ENCODE measurements at regions not wholly inside any gene's neighbourhood (a gene's known extent, or its start where the extent isn't known, plus 50 kb on each side); places are given as distances from the start of the nearest gene placed in this dataset.
"Not testable (repeated sequence)": the region's sequence is repeated elsewhere in the genome, so short reads cannot be mapped to it uniquely, and the experiment has no call there.

DNA sequence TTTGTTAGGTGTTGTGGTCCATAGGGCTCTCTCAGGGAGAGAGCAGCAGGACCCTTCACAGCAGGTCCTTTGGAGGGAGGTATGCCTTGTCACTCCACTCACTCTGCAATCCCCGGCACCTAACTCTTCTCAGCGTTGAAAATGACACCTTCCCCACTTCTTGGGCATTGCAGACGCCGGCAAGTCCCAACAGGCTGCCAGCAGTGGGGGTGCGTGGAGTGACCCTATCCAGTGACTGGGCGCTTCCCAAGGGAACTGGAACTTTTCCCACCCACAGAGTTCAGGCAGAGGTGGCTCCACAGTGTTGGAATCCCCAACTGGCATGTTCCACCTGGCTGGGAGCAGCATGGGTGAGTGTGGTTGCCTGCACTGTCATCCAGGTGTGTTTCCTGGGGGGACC lies 705.1 kb upstream of the FRG1 start:
- Histone ChIP-seq H3K79me2 (ENCODE audit: insufficient read depth, low read length) (no peaks in the 10 kb centered on the region), H4K20me1 (ENCODE audit: insufficient read depth) (no peaks in the 10 kb centered on the region), H3K9me2 (ENCODE audit: insufficient read depth) (no peaks in the 10 kb centered on the region), H2AFZ (ENCODE audit: low read depth, low read length, poor library complexity, severe bottlenecking) (no peak overlapping the region), H3K27me3 (ENCODE audit: insufficient read depth, low read length) (no peaks in the 10 kb centered on the region), H3K4me1 (ENCODE audit: control insufficient read depth in 1 of 2, insufficient read depth in 2 of 2, low read length in 2 of 2) (no peaks in the 10 kb centered on the region), H3K9me3 (ENCODE audit: control insufficient read depth in 1 of 2, insufficient read depth in 1 of 2, low read depth in 1 of 2, low read length in 2 of 2) (no peaks in the 10 kb centered on the region), H3K27ac (ENCODE audit: low read depth, low read length) (no peak overlapping the region), H3K9ac (ENCODE audit: low read length) (no peak overlapping the region), H3K36me3 (ENCODE audit: control insufficient read depth in 1 of 2, insufficient read depth in 2 of 2, low read length in 2 of 2) (no peaks in the 10 kb centered on the region), H3K4me2 (ENCODE audit: low read length) (no peak overlapping the region), H3K4me3 (replicated peaks in 1 of 2; ENCODE audit: low read depth in 1 of 2, low read length in 2 of 2) (no peak overlapping the region)
- POLR2A ChIA-PET = no interaction called here
- TF ChIP-seq EZH2 (IDR thresholded peaks at IDR 0.05) = no peak
- TF ChIP-seq EZH2phosphoT487 (IDR thresholded peaks at IDR 0.05; ENCODE audit: borderline replicate concordance) = no peak
- no TSS peak for BruUV-seq (replicated peaks)
- ATAC-seq (no peak), DNase-seq (ENCODE audit: low read depth, low spot score) (no peak)
- RAD21 ChIA-PET (ENCODE audit: low non-redundant PET in 1 of 2, low total read pairs in 2 of 2, uncharacterized antibody in 2 of 2, unreplicated experiment in 2 of 2) = no interaction called here
- CTCF ChIA-PET = no interaction called here
- intact Hi-C loops (cut with micrococcal nuclease) = no loop called here

DNA sequence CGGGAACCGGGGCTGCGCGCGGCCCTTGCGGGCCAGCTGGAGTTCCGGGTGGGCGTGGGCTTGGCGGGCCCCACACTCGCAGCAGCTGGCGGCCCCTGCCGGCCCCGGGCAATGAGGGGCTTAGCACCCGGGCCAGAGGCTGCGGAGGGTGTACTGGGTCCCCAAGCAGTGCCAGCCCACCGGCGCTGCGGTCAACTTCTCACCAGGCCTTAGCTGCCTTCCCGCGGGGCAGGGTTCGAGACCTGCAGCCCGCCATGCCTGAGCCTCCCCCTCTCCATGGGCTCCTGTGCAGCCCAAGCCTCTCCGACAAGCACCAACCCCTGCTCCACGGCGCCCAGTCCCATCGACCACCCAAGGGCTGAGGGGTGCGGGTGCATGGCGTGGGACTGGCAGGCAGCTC lies 704.4 kb upstream of the FRG1 start:
- RAD21 ChIA-PET (ENCODE audit: low non-redundant PET in 1 of 2, low total read pairs in 2 of 2, uncharacterized antibody in 2 of 2, unreplicated experiment in 2 of 2); H3K9me2 ChIP-seq (ENCODE audit: insufficient read depth); CTCF ChIA-PET; H3K4me2 ChIP-seq (ENCODE audit: low read length); intact Hi-C loops (cut with micrococcal nuclease); ATAC-seq; H2AFZ ChIP-seq (ENCODE audit: low read depth, low read length, poor library complexity, severe bottlenecking); DNase-seq (ENCODE audit: low read depth, low spot score); H3K9me3 ChIP-seq (ENCODE audit: control insufficient read depth in 1 of 2, insufficient read depth in 1 of 2, low read depth in 1 of 2, low read length in 2 of 2); H3K4me1 ChIP-seq (ENCODE audit: control insufficient read depth in 1 of 2, insufficient read depth in 2 of 2, low read length in 2 of 2); H3K9ac ChIP-seq (ENCODE audit: low read length); H4K20me1 ChIP-seq (ENCODE audit: insufficient read depth); H3K4me3 ChIP-seq (replicated peaks in 1 of 2; ENCODE audit: low read depth in 1 of 2, low read length in 2 of 2); POLR2A ChIA-PET; BruUV-seq (replicated peaks); H3K27me3 ChIP-seq (ENCODE audit: insufficient read depth, low read length); H3K27ac ChIP-seq (ENCODE audit: low read depth, low read length); H3K36me3 ChIP-seq (ENCODE audit: control insufficient read depth in 1 of 2, insufficient read depth in 2 of 2, low read length in 2 of 2); H3K79me2 ChIP-seq (ENCODE audit: insufficient read depth, low read length): not testable (repeated sequence)

DNA sequence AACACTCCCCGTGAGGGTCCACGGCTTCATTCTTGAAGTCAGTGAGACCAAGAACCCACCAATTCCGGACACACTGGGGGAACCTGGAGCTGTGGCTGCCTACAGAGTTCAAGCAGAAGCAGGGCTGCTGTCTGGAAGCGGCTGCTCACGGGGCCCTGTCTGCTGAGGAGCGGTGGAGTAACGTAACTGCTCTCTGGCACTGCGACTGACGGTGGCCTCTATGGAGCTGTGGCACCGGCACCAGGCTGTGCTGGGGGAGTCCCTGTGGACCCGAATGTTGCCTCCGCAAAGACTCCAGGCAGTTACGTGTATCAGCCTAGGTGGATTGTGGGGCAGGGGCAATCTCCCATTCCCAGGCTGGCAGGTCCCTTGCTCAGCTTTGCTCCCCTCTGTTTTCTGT lies 703.3 kb upstream of the FRG1 start:
- H3K4me2 ChIP-seq (ENCODE audit: low read length) = no peak overlapping the region
- no peaks in the 10 kb centered on the region for H3K36me3 ChIP-seq (ENCODE audit: control insufficient read depth in 1 of 2, insufficient read depth in 2 of 2, low read length in 2 of 2)
- BruUV-seq (replicated peaks) = no TSS peak
- CTCF ChIA-PET = no interaction called here
- H3K4me1 ChIP-seq (ENCODE audit: control insufficient read depth in 1 of 2, insufficient read depth in 2 of 2, low read length in 2 of 2) = no peaks in the 10 kb centered on the region
- no peaks in the 10 kb centered on the region for H3K9me2 ChIP-seq (ENCODE audit: insufficient read depth)
- intact Hi-C loops (cut with micrococcal nuclease) = no loop called here
- ATAC-seq (no peak), DNase-seq (ENCODE audit: low read depth, low spot score) (no peak)
- no peaks in the 10 kb centered on the region for H3K9me3 ChIP-seq (ENCODE audit: control insufficient read depth in 1 of 2, insufficient read depth in 1 of 2, low read depth in 1 of 2, low read length in 2 of 2)
- H3K27ac ChIP-seq (ENCODE audit: low read depth, low read length) = no peak overlapping the region
- POLR2A ChIA-PET = no interaction called here
- H4K20me1 ChIP-seq (ENCODE audit: insufficient read depth) = no peaks in the 10 kb centered on the region
- no peak overlapping the region for H3K9ac ChIP-seq (ENCODE audit: low read length)
- RAD21 ChIA-PET (ENCODE audit: low non-redundant PET in 1 of 2, low total read pairs in 2 of 2, uncharacterized antibody in 2 of 2, unreplicated experiment in 2 of 2) = no interaction called here
- no peaks in the 10 kb centered on the region for H3K27me3 ChIP-seq (ENCODE audit: insufficient read depth, low read length)
- no peaks in the 10 kb centered on the region for H3K79me2 ChIP-seq (ENCODE audit: insufficient read depth, low read length)
- H2AFZ ChIP-seq (ENCODE audit: low read depth, low read length, poor library complexity, severe bottlenecking) = no peak overlapping the region
- no peak overlapping the region for H3K4me3 ChIP-seq (replicated peaks in 1 of 2; ENCODE audit: low read depth in 1 of 2, low read length in 2 of 2)
- TF ChIP-seq, protein P1, sequence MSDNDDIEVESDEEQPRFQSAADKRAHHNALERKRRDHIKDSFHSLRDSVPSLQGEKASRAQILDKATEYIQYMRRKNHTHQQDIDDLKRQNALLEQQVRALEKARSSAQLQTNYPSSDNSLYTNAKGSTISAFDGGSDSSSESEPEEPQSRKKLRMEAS (IDR thresholded peaks at IDR 0.05) = no peak
- TF ChIP-seq JUND (IDR thresholded peaks at IDR 0.05) (no peak), TCF7L2 (IDR thresholded peaks at IDR 0.05; ENCODE audit: borderline replicate concordance, extremely low read depth, insufficient read depth, insufficient read length) (no peak), EZH2phosphoT487 (IDR thresholded peaks at IDR 0.05; ENCODE audit: borderline replicate concordance) (no peak), ELF1 (IDR thresholded peaks at IDR 0.05; ENCODE audit: borderline replicate concordance, low read depth) (no peak), CEBPB (IDR thresholded peaks at IDR 0.05; ENCODE audit: low read depth) (no peak)
- TF ChIP-seq, protein P2, sequence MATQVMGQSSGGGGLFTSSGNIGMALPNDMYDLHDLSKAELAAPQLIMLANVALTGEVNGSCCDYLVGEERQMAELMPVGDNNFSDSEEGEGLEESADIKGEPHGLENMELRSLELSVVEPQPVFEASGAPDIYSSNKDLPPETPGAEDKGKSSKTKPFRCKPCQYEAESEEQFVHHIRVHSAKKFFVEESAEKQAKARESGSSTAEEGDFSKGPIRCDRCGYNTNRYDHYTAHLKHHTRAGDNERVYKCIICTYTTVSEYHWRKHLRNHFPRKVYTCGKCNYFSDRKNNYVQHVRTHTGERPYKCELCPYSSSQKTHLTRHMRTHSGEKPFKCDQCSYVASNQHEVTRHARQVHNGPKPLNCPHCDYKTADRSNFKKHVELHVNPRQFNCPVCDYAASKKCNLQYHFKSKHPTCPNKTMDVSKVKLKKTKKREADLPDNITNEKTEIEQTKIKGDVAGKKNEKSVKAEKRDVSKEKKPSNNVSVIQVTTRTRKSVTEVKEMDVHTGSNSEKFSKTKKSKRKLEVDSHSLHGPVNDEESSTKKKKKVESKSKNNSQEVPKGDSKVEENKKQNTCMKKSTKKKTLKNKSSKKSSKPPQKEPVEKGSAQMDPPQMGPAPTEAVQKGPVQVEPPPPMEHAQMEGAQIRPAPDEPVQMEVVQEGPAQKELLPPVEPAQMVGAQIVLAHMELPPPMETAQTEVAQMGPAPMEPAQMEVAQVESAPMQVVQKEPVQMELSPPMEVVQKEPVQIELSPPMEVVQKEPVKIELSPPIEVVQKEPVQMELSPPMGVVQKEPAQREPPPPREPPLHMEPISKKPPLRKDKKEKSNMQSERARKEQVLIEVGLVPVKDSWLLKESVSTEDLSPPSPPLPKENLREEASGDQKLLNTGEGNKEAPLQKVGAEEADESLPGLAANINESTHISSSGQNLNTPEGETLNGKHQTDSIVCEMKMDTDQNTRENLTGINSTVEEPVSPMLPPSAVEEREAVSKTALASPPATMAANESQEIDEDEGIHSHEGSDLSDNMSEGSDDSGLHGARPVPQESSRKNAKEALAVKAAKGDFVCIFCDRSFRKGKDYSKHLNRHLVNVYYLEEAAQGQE (IDR thresholded peaks at IDR 0.05; ENCODE audit: low read depth) = no peak
- TF ChIP-seq, protein P3, sequence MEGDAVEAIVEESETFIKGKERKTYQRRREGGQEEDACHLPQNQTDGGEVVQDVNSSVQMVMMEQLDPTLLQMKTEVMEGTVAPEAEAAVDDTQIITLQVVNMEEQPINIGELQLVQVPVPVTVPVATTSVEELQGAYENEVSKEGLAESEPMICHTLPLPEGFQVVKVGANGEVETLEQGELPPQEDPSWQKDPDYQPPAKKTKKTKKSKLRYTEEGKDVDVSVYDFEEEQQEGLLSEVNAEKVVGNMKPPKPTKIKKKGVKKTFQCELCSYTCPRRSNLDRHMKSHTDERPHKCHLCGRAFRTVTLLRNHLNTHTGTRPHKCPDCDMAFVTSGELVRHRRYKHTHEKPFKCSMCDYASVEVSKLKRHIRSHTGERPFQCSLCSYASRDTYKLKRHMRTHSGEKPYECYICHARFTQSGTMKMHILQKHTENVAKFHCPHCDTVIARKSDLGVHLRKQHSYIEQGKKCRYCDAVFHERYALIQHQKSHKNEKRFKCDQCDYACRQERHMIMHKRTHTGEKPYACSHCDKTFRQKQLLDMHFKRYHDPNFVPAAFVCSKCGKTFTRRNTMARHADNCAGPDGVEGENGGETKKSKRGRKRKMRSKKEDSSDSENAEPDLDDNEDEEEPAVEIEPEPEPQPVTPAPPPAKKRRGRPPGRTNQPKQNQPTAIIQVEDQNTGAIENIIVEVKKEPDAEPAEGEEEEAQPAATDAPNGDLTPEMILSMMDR (IDR thresholded peaks at IDR 0.05 in 2 of 3, conservative IDR thresholded peaks at IDR 0.05 in 1 of 3; ENCODE audit: borderline replicate concordance in 1 of 3, insufficient read depth in 1 of 3, low read depth in 2 of 3, low read length in 2 of 3) = no peak
